Thyroid gland (tissue), 4 donors: ENCODE measurements at regions not wholly inside any gene's neighbourhood (a gene's known extent, or its start where the extent isn't known, plus 50 kb on each side); places are given as distances from the start of the nearest gene placed in this dataset.

Experiments
- POLR2A ChIP-seq, 2 donors: fragments of 450-650 bp; IDR thresholded peaks; one replicate each; pipeline ENCODE4 v1.6.1; 2017; ENCODE audit warnings: antibody characterized with exemption in 2 of 2, mild to moderate bottlenecking in 2 of 2, moderate library complexity in 1 of 2
- TF ChIP-seq, protein P1 (sequence below), 6 experiments: fragments of 200-600 bp in 3 of 6; fragments of 450-650 bp in 3 of 6; sonication (generic) in 3 of 6; IDR thresholded peaks; one replicate each; pipeline ENCODE4 v1.5.1; 2016 to 2019; ENCODE audit warnings: antibody characterized with exemption in 6 of 6, mild to moderate bottlenecking in 2 of 6, inconsistent platforms in 1 of 6, moderate library complexity in 1 of 6

DNA sequence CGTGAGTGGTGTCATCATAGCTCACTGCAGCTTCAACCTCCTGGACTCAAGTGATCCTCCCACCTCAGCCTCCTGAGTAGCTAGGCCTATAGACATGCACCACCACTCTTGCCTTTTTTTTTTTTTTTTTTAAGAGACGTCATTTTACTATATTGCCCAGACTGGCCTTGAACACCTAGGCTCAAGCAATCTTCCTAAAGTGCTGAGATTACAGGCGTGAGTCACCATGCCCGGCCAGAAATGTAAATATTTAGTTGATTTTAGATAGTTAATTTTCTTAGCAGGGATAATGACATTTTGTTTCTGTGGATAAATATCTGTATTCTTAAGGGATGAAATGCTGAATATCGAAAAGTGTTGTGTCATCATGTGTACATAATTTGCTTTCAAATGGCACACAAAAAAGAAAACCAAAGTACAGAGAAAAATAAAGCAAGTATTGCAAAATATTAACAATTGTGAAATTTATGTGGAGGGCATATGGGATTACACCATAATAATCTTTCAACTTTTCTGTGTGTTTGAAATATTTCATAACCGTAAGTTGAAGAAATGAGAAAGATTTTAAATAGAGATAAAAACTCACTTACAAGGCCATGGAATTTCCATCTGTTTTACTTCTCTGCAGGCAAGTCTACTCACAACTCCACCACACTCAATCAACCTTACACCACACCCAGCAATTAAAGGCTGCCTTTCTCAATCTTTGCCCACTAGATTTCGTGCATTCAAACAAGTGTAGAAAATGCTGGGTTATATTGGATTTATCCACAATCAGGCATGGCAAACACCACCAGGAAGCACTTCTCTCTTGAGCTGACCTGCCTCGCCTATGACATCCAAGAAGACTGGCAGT lies 93.7 kb downstream of the SPTSSA start:
- no peak for TF ChIP-seq POLR2A (IDR thresholded peaks at IDR 0.05)
- TF ChIP-seq, protein P1, sequence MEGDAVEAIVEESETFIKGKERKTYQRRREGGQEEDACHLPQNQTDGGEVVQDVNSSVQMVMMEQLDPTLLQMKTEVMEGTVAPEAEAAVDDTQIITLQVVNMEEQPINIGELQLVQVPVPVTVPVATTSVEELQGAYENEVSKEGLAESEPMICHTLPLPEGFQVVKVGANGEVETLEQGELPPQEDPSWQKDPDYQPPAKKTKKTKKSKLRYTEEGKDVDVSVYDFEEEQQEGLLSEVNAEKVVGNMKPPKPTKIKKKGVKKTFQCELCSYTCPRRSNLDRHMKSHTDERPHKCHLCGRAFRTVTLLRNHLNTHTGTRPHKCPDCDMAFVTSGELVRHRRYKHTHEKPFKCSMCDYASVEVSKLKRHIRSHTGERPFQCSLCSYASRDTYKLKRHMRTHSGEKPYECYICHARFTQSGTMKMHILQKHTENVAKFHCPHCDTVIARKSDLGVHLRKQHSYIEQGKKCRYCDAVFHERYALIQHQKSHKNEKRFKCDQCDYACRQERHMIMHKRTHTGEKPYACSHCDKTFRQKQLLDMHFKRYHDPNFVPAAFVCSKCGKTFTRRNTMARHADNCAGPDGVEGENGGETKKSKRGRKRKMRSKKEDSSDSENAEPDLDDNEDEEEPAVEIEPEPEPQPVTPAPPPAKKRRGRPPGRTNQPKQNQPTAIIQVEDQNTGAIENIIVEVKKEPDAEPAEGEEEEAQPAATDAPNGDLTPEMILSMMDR (IDR thresholded peaks at IDR 0.05): no peak
